Stimulated activated CD4-positive, alpha-beta T cell treated with anti-CD3 and anti-CD28 coated beads, TNF-alpha, amount 100 ng/mL, for 24 hours (primary cell): ENCODE measurements at regions not wholly inside any gene's neighbourhood (a gene's known extent, or its start where the extent isn't known, plus 50 kb on each side); places are given as distances from the start of the nearest gene placed in this dataset.

Experiments
- DNase-seq, 3 experiments: peaks; one replicate each; pipeline ENCODE4 v3.0.0-alpha.2; 2020; ENCODE audit warnings: low read depth in 3 of 3

DNA sequence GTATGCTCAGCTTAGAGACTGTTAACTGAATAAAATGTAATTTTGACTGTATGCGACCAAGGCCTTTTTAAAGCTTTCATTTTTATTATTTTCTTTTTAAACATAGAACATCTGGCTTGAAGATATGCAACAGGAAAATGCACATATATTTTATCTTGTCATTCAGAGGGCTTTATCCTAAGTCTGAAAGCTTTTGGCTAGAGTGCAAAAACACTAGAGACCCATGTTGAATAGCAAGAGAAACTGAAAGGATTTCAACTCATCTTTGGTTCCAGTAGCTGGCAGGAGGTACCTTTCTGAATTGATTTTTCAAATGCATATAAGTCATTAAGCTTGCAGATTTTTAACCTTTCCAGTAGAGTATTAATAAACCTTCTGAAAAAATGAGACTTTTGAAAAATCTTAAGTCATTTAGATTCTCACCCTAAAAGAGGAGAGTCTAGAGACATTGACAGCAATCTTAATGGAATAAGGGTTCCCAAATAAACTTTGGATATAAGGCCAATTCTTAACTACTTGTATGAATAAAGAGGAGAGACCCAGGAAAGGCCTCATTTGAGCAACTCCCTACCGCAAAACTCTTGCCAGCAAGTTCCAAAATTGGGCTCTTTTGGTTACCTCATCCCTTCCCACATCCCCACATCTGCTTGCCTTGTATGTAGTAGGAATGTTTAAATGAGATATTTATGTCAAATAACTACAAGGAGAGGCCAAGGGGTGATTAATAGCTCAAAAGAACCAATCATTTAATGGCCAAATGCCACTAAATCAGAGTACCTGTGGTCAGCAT, 454.4 kb downstream of the HTR7 start:
- DNase-seq = no peak

GRCh38 chr10:90407131-90407530, 450.7 kb downstream of the HTR7 start:
- no peak for DNase-seq

DNA sequence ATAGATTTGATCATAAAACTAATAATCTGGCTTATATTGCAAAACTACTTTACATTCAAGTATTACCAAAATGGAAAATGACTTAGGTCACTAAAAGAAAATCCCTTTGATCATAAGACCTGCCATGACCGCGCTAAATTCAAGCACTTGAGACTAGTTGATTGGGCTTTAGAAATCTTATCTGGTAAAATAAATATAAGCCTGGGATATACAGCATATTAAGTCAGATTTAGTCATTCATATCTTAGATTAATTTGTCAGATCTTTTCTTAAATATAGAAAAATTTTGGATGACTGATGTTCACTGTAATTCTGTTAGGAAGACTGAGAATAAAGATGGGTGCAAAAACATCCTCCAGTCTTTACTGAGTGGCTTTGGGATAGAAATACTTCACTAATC, 450.0 kb downstream of the HTR7 start:
- no peak for DNase-seq

DNA sequence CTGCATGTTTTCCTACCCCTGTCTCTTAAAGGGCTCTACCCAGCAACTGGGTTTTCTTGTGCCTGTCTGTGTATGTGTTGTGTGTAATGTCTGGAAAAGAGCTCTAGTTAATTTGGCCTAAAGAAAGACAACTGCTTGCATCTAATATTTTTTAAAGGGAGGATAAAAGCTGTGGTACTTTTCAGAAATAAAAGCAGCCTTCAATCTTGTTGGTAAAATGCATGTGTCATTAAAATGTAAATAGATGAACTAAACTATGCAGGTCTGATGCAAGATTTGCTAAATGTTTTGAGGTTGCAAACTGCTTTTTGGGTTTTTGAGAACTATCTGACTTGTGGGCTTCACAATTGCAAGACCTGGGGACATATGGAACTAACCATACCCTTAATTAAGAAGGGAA, 445.3 kb downstream of the HTR7 start:
- DNase-seq = no peak

DNA sequence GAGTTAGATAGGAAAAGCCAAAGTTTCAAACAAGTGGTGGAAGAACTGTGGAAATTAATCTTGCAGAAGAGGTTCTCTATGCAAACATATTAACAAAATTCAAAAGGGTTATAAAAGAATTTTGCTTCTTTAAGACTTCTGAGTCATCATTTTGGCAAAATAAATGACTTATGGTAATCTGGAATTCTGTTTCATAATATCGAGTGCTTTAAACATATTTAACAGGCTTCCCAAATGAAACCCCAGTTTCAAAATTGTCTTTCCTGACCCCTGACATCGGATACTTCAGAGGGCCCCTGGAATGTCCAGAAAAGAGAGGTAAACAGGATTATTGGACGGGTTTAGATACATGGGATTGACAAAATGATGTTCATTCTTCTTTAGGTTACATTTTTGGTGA, 444.6 kb downstream of the HTR7 start:
- DNase-seq = no peak

DNA sequence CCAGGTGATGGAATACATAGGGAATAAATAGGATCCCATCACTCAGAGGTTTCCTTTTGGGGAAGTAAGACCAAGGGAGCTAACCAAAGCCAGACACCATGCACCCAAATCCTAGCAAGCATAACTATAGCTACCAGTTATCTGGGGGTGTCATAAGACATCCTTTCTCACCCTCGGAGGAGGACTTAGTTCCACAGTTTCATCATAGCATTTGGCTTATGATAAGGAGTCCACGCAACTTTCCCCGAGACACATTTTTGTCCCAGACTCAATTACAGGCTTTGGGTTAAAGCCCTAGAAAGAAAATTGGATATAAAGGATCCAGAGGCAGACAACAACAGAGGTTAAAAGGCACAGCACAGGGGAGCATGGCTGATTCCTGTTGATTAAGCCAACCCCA, 442.9 kb downstream of the HTR7 start:
- no peak for DNase-seq

DNA sequence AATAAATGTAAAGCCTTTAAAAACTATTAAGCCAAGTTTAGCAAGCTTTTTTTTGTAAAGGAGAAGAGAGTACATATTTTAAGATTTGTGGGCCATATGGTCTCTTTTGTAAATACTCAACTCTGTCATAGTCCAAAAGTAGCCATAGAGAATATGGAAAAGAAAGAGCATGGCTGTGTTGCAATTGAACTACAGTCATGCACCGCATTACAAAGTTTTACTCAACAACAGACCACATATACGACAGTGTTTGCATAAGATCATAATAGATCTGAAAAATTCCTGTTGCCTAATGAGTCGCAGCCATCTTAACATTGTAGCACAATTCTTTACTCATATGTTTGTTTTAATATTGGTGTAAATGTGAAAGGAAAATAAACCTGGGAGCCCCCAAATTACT, 440.8 kb downstream of the HTR7 start:
- DNase-seq = no peak

GRCh38 chr10:90417476-90418210, 440.2 kb downstream of the HTR7 start:
- DNase-seq = no peak

GRCh38 chr10:90418869-90419652, 438.8 kb downstream of the HTR7 start:
- no peak for DNase-seq

GRCh38 chr10:90420637-90421318, 437.1 kb downstream of the HTR7 start:
- DNase-seq = no peak

DNA sequence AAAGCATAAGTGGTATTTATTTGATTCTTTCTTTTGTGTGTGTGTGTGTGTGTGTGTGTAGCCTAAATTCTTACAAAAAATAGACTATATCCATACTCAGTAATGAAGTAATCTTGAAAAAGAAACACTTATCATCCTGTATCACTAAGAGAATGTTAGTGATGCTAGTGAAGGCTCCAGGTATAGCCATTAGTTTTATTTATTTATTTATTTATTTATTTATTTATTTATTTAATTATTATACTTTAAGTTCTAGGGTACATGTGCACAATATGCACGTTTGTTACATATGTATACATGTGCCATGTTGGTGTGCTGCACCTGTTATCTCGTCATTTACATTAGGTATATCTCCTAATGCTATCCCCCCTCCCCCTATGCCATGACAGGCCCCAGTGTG, 436.0 kb downstream of the HTR7 start:
- DNase-seq = no peak

DNA sequence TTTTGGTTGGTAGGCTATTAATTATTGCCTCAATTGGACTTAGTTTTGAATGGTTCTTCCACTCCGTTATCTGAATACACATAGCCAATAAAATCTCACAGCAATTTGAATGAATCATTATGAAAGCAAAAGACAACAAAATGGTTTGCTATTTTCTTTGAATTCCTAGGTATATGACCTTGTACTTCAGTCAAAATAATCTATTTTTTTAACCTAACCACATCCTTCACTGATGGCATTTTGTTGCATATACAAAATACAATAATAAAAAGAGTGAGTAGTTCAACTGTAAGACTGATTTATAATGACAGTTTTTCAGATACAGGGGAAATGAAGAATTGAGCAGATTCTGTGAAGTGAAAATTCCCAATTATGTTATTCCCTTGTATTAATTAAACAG, 433.1 kb downstream of the HTR7 start:
- DNase-seq = no peak

- no peak for DNase-seq
Measured at GRCh38 chr10:90430186-90430585, 427.7 kb downstream of the HTR7 start.

- DNase-seq = no peak
Measured at GRCh38 chr10:90432866-90433265, 425.0 kb downstream of the HTR7 start.

- DNase-seq = no peak
Measured at GRCh38 chr10:90435296-90435695, 422.5 kb downstream of the HTR7 start.

DNA sequence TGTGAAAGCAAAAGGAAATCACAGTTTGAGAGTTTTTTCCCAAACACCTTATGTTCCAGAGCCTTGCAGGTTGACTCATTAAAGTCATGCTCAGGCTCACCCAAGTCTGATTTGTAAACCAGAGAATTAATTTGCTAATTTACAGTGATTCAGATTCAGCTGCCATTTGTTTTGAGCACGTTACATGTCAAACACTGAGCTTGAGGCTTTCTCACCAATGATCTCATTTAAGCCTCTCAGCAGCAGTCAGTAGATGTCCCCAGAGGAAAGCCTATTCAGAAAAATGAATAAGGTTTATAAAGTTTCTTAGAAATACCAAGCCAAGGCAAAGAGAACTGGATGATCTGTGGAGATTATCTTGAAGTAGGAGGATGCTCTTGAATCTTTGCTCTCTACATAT, 420.4 kb downstream of the HTR7 start:
- no peak for DNase-seq

- no peak for DNase-seq
Measured at GRCh38 chr10:90440870-90441269, 417.0 kb downstream of the HTR7 start.

GRCh38 chr10:90443342-90443741, 414.5 kb downstream of the HTR7 start:
- no peak for DNase-seq

- DNase-seq = no peak
Measured at GRCh38 chr10:90447831-90448230, 410.0 kb downstream of the HTR7 start.

- no peak for DNase-seq
Measured at GRCh38 chr10:90450797-90451196, 407.0 kb downstream of the HTR7 start.

DNA sequence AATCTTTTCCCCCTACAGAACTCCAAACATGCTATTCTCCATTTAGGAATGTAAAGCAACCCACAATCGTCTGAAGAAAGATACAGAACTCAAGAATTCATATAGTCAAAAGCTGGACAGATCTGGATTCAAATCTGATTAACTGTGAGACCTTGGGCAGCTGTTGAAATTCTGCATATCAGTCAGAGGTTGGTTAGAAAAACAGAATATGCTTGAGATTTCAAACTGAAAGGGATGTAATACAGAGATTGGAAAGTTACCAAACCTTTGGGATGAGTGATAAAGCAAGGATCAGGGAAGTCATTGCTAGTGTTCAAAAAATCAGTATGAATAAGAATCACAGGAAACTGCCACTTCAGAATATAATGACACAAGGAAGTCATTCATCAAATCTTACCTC, 406.6 kb downstream of the HTR7 start:
- DNase-seq = no peak

DNA sequence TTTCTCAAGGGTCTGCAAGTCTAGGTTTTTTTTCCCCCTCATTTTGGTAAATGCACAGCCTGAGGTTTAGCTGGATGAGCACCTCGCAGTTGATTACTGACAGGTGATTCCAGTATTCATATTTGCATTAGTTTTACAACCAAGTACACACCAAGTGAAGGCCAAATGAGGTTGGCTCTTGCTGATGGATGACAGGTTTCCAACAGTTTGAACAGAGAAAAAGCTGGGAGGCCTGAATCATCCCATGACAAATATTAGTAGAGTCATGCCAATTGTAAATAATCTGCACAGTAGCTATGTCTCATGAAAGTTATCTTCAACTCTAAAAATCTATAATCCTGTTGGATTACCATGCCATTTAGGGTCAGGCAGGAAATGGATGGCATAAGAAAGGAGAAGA, 399.8 kb downstream of the HTR7 start:
- DNase-seq = no peak
